Uterus (tissue), 3 donors: ENCODE measurements at regions not wholly inside any gene's neighbourhood (a gene's known extent, or its start where the extent isn't known, plus 50 kb on each side); places are given as distances from the start of the nearest gene placed in this dataset.

Experiments used
- DNase-seq, 2 donors: peaks; one replicate each; pipeline ENCODE4 v3.0.0-alpha.2; 2019 to 2020
- H3K27ac ChIP-seq, 2 donors: fragments of 200-600 bp; sonication (generic); 1 replicate in 1 of 2; 2 replicates in 1 of 2; pipeline ENCODE4 v1.5.1; 2016 to 2018
- H3K27me3 ChIP-seq, 2 donors: fragments of 200-600 bp; sonication (generic); one replicate each; pipeline ENCODE4 v1.5.1; 2018 to 2019; ENCODE audit warnings: control low read depth in 1 of 2
- H3K36me3 ChIP-seq, 2 donors: fragments of 200-600 bp; sonication (generic); one replicate each; pipeline ENCODE4 v1.5.1; 2019; ENCODE audit warnings: control low read depth in 1 of 2
- H3K4me1 ChIP-seq, 2 donors: fragments of 200-600 bp; sonication (generic); one replicate each; pipeline ENCODE4 v1.5.1; 2018 to 2019; ENCODE audit warnings: control low read depth in 1 of 2
- H3K4me3 ChIP-seq, 2 donors: fragments of 200-600 bp; sonication (generic); 1 replicate in 1 of 2; 2 replicates in 1 of 2; pipeline ENCODE4 v1.5.1; 2018 to 2019; ENCODE audit warnings: mild to moderate bottlenecking in 1 of 2
- H3K9me3 ChIP-seq, 2 donors: fragments of 200-600 bp; sonication (generic); one replicate each; pipeline ENCODE4 v1.5.1; 2019; ENCODE audit warnings: control low read depth in 1 of 2
- CTCF ChIP-seq, 4 experiments: fragments of 200-600 bp in 2 of 4; fragments of 450-650 bp in 2 of 4; sonication (generic) in 2 of 4; IDR thresholded peaks; one replicate each; pipeline ENCODE4 v1.5.1; 2016 to 2019; ENCODE audit warnings: antibody characterized with exemption in 4 of 4, mild to moderate bottlenecking in 2 of 4, moderate library complexity in 1 of 4
- POLR2A ChIP-seq, 2 donors: fragments of 450-650 bp; IDR thresholded peaks; one replicate each; pipeline ENCODE4 v1.6.1; 2016; ENCODE audit warnings: antibody characterized with exemption in 2 of 2, mild to moderate bottlenecking in 1 of 2, moderate library complexity in 1 of 2
- intact Hi-C: fragments of 100-400 bp; cut with DNase I; formaldehyde crosslinking; loops from one replicate; pipeline ENCODE4 v1.15.1; 2023; ENCODE audit warnings: low total_unique reads
- donor health status: DM: yes; HTN: yes; CAD: no.

DNA sequence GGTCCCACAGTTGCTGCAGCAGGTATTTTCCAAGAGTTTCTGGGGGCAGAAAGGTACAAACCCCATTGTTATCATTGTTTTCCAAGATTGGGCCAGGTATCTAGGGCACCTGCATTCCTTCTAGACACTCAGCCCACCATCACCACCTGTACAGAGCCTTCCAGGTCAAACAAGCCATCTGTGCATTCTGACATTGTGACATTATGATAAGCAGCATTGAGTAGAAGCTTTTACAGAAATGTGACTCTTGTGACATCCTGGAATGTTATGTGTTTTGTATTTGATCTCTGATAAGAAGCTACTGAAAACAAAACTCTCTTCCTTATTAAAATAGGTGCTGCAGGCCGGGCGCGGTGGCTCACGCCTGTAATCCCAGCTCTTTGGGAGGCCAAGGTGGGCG, 128.1 kb upstream of the CCN2 start:
- Histone ChIP-seq H3K9me3 (no peaks in the 10 kb centered on the region), H3K27ac (no peak overlapping the region), H3K27me3 (no peaks in the 10 kb centered on the region), H3K36me3 (no peaks in the 10 kb centered on the region), H3K4me3 (no peak overlapping the region), H3K4me1 (no peaks in the 10 kb centered on the region)
- intact Hi-C loops: no loop called here
- DNase-seq: no peak
- TF ChIP-seq POLR2A (IDR thresholded peaks at IDR 0.05): no peak
- no peak for TF ChIP-seq CTCF (IDR thresholded peaks at IDR 0.05)

DNA sequence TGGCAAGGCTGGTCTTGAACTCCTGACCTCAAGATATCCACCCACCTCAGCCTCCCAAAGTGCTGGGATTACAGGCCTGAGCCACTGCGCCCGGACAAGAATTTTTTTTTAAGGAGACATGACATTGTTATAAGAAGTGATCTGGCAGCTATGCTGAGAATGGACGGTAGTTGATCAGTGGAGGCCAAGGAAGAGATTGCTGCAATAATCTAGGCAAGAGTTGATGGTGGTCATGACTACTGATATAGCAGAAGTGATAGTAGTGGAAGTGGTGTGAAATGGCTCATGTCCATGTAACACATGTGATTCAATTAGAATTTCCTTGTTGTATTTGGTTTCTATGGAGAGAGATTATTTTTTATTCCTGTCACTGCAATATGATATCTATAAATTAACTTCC, 125.3 kb upstream of the CCN2 start:
- no peaks in the 10 kb centered on the region for H3K36me3 ChIP-seq
- DNase-seq: no peak
- no peak overlapping the region for H3K27ac ChIP-seq
- no peak for TF ChIP-seq POLR2A (IDR thresholded peaks at IDR 0.05)
- no peak for TF ChIP-seq CTCF (IDR thresholded peaks at IDR 0.05)
- no peak overlapping the region for H3K4me3 ChIP-seq
- intact Hi-C loops: no loop called here
- H3K4me1 ChIP-seq: no peaks in the 10 kb centered on the region
- H3K9me3 ChIP-seq: no peaks in the 10 kb centered on the region
- H3K27me3 ChIP-seq: no peaks in the 10 kb centered on the region

DNA sequence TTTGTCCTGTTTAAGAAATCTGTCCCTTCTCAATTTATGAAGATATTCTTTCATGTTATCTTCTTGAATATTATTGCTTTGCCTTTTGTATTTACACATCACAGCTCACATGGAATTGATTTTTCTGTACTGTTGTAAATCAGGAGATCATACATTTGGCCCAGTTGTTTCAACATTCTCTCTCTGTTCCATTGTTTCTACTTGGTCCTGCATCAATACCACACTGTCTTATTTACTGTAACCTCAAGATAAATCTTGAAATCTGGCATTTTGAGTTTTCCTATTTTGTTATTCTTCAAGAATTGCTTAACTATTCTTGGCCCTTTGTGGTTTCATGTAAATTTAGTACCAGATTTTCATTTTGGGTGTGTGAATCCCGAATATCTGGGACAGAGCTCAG, 121.7 kb upstream of the CCN2 start:
- H3K9me3 ChIP-seq: no peaks in the 10 kb centered on the region
- DNase-seq: no peak
- H3K27ac ChIP-seq: no peak overlapping the region
- no peaks in the 10 kb centered on the region for H3K36me3 ChIP-seq
- no peaks in the 10 kb centered on the region for H3K27me3 ChIP-seq
- TF ChIP-seq CTCF (IDR thresholded peaks at IDR 0.05) (no peak), POLR2A (IDR thresholded peaks at IDR 0.05) (no peak)
- intact Hi-C loops: no loop called here
- H3K4me1 ChIP-seq: peaks cover 0 to 7% of the 10 kb centered on the region in 2 donors
- H3K4me3 ChIP-seq: no peak overlapping the region

- intact Hi-C loops: no loop called here
- DNase-seq: no peak
- TF ChIP-seq CTCF (IDR thresholded peaks at IDR 0.05): no peak
- no peak for TF ChIP-seq POLR2A (IDR thresholded peaks at IDR 0.05)
- Histone ChIP-seq H3K36me3 (no peaks in the 10 kb centered on the region), H3K4me3 (no peak overlapping the region), H3K27me3 (no peaks in the 10 kb centered on the region), H3K4me1 (peaks cover 0 to 7% of the 10 kb centered on the region in 2 donors), H3K9me3 (no peaks in the 10 kb centered on the region), H3K27ac (no peak overlapping the region)
These were observed 121.1 kb upstream of the CCN2 start for GRCh38 chr6:132072271-132072670.

GRCh38 chr6:132070356-132070755, 119.2 kb upstream of the CCN2 start:
- TF ChIP-seq CTCF (IDR thresholded peaks at IDR 0.05) (no peak), POLR2A (IDR thresholded peaks at IDR 0.05) (no peak)
- peaks cover 0 to 7% of the 10 kb centered on the region in 2 donors for H3K4me1 ChIP-seq
- H3K27me3 ChIP-seq: no peaks in the 10 kb centered on the region
- H3K36me3 ChIP-seq: no peaks in the 10 kb centered on the region
- no peak for DNase-seq
- no peak overlapping the region for H3K4me3 ChIP-seq
- no peaks in the 10 kb centered on the region for H3K9me3 ChIP-seq
- intact Hi-C loops: no loop called here
- peak overlapping the region in 1 of 2 donors; percentile 8 for H3K27ac ChIP-seq
